SK-N-SH (cell line): ENCODE measurements at regions not wholly inside any gene's neighbourhood (a gene's known extent, or its start where the extent isn't known, plus 50 kb on each side); places are given as distances from the start of the nearest gene placed in this dataset.
A peak's percentile ranks its signal among the peaks of the same experiment; 100 is the strongest.
"Not testable (repeated sequence)": the region's sequence is repeated elsewhere in the genome, so short reads cannot be mapped to it uniquely, and the experiment has no call there.

ENCODE experiments used
- CTCF ChIA-PET: fragments of 300-600, 350-600 bp; formaldehyde crosslinking; extraction: SDS; loops from one replicate; lab custom pipeline; 2021; lab: Yijun Ruan, JAX
- POLR2A ChIA-PET: fragments of 350-600 bp; sonication (Branson Sonifier 250); formaldehyde crosslinking; extraction: SDS; loops from one replicate; lab custom pipeline; 2020; ENCODE audit warnings: antibody characterized with exemption, inconsistent platforms; lab: Yijun Ruan, JAX
- DNase-seq: peaks from one replicate; pipeline ENCODE4 v3.0.0; 2012
- H2AFZ ChIP-seq: fragments of 200-600 bp; sonication (generic); 2 replicates; pipeline ENCODE4 v1.8.1; 2016; ENCODE audit warnings: antibody characterized with exemption, mild to moderate bottlenecking, low read depth
- H3F3A ChIP-seq: fragments of 200-600 bp; sonication (generic); replicated peaks from 2 replicates; pipeline ENCODE3; 2016; ENCODE audit warnings: antibody characterized with exemption, mild to moderate bottlenecking; ENCODE audit not compliant: insufficient read depth
- H3K27ac ChIP-seq, 2 experiments: fragments of 200-500 bp in 1 of 2; fragments of 200-600 bp in 1 of 2; sonication (Bioruptor generic) in 1 of 2; sonication (generic), shearing (Covaris generic) in 1 of 2; 2 replicates each; pipeline versions ENCODE4 v1.5.1 to v1.6.1; 2014 to 2016; ENCODE audit warnings: low read depth in 2 of 2, inconsistent platforms in 1 of 2, low read length in 1 of 2, mild to moderate bottlenecking in 1 of 2, mixed read lengths in 1 of 2
- H3K27me3 ChIP-seq: fragments of 200-600 bp; sonication (generic), shearing (Covaris generic); 2 replicates; pipeline ENCODE4 v1.6.1; 2016; ENCODE audit warnings: mixed run types; ENCODE audit not compliant: insufficient read depth
- H3K36me3 ChIP-seq, 2 experiments: fragments of 200-500 bp in 1 of 2; fragments of 200-600 bp in 1 of 2; sonication (Bioruptor generic) in 1 of 2; sonication (generic) in 1 of 2; replicated peaks in 1 of 2; 2 replicates each; pipeline versions ENCODE3 to v1.5.1; 2014 to 2016; ENCODE audit warnings: low read length in 1 of 2, mild to moderate bottlenecking in 1 of 2; ENCODE audit not compliant: insufficient read depth in 2 of 2, control insufficient read depth in 1 of 2
- H3K4me1 ChIP-seq, 2 experiments: fragments of 200-500 bp in 1 of 2; fragments of 200-600 bp in 1 of 2; sonication (Bioruptor generic) in 1 of 2; sonication (generic), shearing (Covaris generic) in 1 of 2; 2 replicates each; pipeline versions ENCODE4 v1.5.1 to v1.6.1; 2014 to 2016; ENCODE audit warnings: low read depth in 1 of 2, low read length in 1 of 2, mixed run types in 1 of 2; ENCODE audit not compliant: insufficient read depth in 2 of 2, control insufficient read depth in 1 of 2
- H3K4me2 ChIP-seq: fragments of 200-600 bp; sonication (generic), shearing (Covaris generic); 2 replicates; pipeline ENCODE4 v1.6.1; 2017; ENCODE audit warnings: mixed run types
- H3K4me3 ChIP-seq, 2 experiments: fragments of 200-500 bp in 1 of 2; fragments of 200-600 bp in 1 of 2; sonication (Bioruptor generic) in 1 of 2; sonication (generic), shearing (Covaris generic) in 1 of 2; 2 replicates each; pipeline versions ENCODE4 v1.5.1 to v1.8.1; 2014 to 2016; ENCODE audit warnings: low read depth in 2 of 2, inconsistent platforms in 1 of 2, low read length in 1 of 2, mild to moderate bottlenecking in 1 of 2, mixed read lengths in 1 of 2, moderate library complexity in 1 of 2
- H3K79me2 ChIP-seq: fragments of 200-600 bp; sonication (generic); 2 replicates; pipeline ENCODE4 v1.8.1; 2017; ENCODE audit warnings: mild to moderate bottlenecking; ENCODE audit not compliant: insufficient read depth
- H3K9ac ChIP-seq: fragments of 200-600 bp; sonication (generic); 2 replicates; pipeline ENCODE4 v1.6.1; 2017; ENCODE audit warnings: mixed run types
- H3K9me2 ChIP-seq: fragments of 200-600 bp; sonication (generic); 2 replicates; pipeline ENCODE4 v1.6.1; 2017; ENCODE audit warnings: mixed run types
- H3K9me3 ChIP-seq: fragments of 200-600 bp; sonication (generic); 2 replicates; pipeline ENCODE4 v1.6.1; 2017; ENCODE audit warnings: mixed run types, mild to moderate bottlenecking, moderate library complexity
- H4K20me1 ChIP-seq: fragments of 200-600 bp; sonication (generic); 2 replicates; pipeline ENCODE4 v1.6.1; 2017; ENCODE audit warnings: mild to moderate bottlenecking, mixed run types; ENCODE audit not compliant: insufficient read depth
- NRF1 ChIP-seq: IDR thresholded peaks from 2 replicates; pipeline ENCODE4 v1.6.1; 2012; ENCODE audit warnings: low read depth, mild to moderate bottlenecking, low read length
- WGBS: methylation state at CpG from one replicate; pipeline ENCODE4 v1.1.6; 2017; ENCODE audit warnings: low lambda C conversion rate; 5-methylcytosine and 5-hydroxymethylcytosine counted together

DNA sequence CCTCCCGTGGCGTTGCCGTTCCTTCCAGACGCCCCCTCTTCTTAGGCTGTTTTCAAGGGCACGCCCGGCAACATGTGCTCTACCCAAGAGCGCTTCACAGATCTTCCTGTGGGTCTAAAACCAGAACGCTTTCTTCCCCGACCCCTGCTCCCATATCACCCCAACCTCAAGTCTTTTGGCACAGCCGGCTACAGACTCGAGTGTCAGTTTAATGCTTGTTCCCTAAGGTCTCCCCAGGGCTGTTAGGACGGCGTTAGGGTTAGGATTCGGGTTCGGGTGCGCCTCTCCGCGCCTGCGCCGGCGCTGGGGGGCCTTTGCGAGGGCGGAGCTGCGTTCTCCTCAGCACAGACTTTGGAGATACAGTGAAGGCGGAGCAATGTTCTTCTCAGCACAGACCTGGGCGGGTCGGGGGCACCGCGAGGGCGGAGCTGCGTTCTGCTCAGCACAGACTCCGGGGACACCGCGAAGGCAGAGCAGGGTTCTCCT is 274.7 kb downstream of the CCDC74A start:
- CTCF ChIA-PET, result interaction anchor here (0.6 to 2.9 kb wide), 14 partner anchors 20 to 1487 kb away, joined by 3 to 44 read pairs (median 3); no protein-coding TSS in a partner anchor
- Histone ChIP-seq H2AFZ (peak overlapping the region; percentile 85), H3K4me2 (peak overlapping the region; percentile 99), H3K4me3 (peak overlapping the region; percentile 50 to 69)
- not testable (repeated sequence) for H4K20me1 ChIP-seq, H3K9me3 ChIP-seq, H3K27me3 ChIP-seq, H3K79me2 ChIP-seq, H3K27ac ChIP-seq, H3K36me3 ChIP-seq, H3K4me1 ChIP-seq, H3F3A ChIP-seq, H3K9me2 ChIP-seq, H3K9ac ChIP-seq
- WGBS, result 0% methylated on average over 28 of the region's 34 CpGs
- POLR2A ChIA-PET, result interaction anchor here (1.2 kb wide), 1 partner anchor 120 kb away, joined by 4 read pairs; no protein-coding TSS in a partner anchor
- DNase-seq, result peak; percentile 45
- peak; percentile 56 for TF ChIP-seq NRF1

- H3K27ac ChIP-seq, H3K9ac ChIP-seq, H3K27me3 ChIP-seq, H2AFZ ChIP-seq, H4K20me1 ChIP-seq, H3K9me2 ChIP-seq, H3K9me3 ChIP-seq, H3K4me3 ChIP-seq, POLR2A ChIA-PET, H3K36me3 ChIP-seq, DNase-seq, H3K79me2 ChIP-seq, H3K4me1 ChIP-seq, H3F3A ChIP-seq, H3K4me2 ChIP-seq: not testable (repeated sequence)
- 43% methylated on average over 5 of the region's 5 CpGs for WGBS
- CTCF ChIA-PET, result interaction anchor here (0.7 to 2.9 kb wide), 3 partner anchors 97 to 130 kb away, joined by 3 to 44 read pairs (median 19); no protein-coding TSS in a partner anchor
Observed at GRCh38 chr2:131803237-131803636, 275.5 kb downstream of the CCDC74A start.

DNA sequence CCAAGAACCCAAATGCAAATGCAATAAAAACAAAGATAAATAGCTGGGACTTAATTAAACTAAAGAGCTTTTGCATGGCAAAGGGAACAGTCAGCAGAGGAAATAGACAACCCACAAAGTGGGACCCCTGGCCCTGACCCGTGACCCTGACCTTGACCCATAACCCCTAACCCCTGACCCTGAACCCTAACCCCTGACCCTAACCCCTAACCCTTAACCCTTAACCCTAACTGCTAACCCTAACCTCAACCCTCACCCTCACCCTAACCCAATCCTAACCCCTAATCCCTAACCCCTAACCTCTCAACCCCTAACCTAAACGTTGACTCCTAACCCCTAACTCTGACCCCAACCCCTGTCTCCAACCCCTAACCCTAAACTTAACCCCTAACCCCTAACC is 284.9 kb downstream of the CCDC74A start:
- POLR2A ChIA-PET, H3K27ac ChIP-seq, H3K79me2 ChIP-seq, H3K9me3 ChIP-seq, H4K20me1 ChIP-seq, H3F3A ChIP-seq, H3K9ac ChIP-seq, CTCF ChIA-PET, H3K9me2 ChIP-seq, H3K4me1 ChIP-seq, H2AFZ ChIP-seq, H3K4me2 ChIP-seq, DNase-seq, H3K36me3 ChIP-seq, H3K4me3 ChIP-seq, H3K27me3 ChIP-seq: not testable (repeated sequence)
- WGBS, result 4% methylated on average over 2 of the region's 2 CpGs

DNA sequence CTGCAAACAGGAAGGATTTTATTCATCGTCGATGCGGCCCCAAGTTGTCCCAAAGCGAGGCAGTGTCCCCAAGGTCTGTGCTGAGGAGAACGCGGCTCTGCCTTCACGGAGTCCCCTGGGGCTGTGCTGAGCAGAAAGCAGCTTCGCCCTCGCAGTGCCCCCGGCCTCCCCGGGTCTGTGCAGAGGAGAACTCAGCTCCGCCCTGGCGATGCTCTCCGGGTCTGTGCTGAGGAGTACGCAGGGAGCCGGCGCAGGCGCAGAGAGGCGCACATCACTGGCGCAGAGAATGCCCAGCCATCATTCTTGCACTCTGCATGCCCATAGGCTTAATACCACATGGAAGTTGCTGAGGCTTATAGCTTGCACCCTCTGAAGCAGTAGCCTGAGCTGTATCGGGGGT is 285.7 kb downstream of the CCDC74A start:
- H3K9me3 ChIP-seq, H2AFZ ChIP-seq, H3K36me3 ChIP-seq, H3K9me2 ChIP-seq, POLR2A ChIA-PET, H3F3A ChIP-seq, H3K27ac ChIP-seq, H3K27me3 ChIP-seq, H3K4me3 ChIP-seq, H3K4me1 ChIP-seq, DNase-seq, H3K79me2 ChIP-seq, CTCF ChIA-PET, H3K4me2 ChIP-seq, H4K20me1 ChIP-seq, H3K9ac ChIP-seq: not testable (repeated sequence)
- WGBS, result 36% methylated on average over 3 of the region's 21 CpGs

DNA sequence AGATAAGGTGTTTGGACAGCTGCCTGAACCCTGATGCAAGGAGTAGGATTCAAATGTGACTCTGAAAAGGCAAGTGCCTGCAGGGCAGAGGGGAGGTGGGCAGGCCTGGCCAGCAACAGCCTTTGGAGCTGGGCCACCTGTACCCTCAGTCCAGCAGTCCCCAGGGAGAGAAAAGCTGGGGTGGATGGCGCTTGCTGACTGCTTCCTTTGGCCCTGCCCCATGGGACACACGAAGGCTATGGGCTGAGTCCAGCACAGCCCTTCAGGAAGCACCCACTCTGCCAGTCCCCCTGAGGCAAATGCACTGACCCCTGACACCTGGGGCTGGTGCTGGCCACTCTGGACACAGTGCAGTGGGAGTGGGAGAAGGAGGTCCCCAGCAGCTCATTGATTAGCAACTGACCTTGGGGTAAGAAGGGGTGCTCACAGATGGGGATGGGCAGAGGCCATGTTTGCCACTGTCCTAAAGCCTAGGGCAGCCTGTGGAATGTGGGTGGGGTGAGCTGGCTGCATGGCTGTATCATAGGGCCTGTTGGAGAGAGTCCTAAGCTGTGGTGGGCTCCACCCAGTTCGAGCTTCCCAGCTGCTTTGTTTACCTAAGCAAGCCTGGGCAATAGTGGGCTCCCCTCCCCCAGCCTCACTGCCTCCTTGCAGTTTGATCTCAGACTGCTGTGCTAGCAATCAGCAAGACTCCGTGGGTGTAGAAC is 290.7 kb downstream of the CCDC74A start:
- H3K9me3 ChIP-seq, H4K20me1 ChIP-seq, H2AFZ ChIP-seq, CTCF ChIA-PET, H3K4me1 ChIP-seq, H3K27ac ChIP-seq, H3K79me2 ChIP-seq, H3K9me2 ChIP-seq, H3K9ac ChIP-seq, H3K4me3 ChIP-seq, H3K4me2 ChIP-seq, DNase-seq, H3F3A ChIP-seq, H3K27me3 ChIP-seq, POLR2A ChIA-PET, H3K36me3 ChIP-seq: not testable (repeated sequence)
- 43% methylated on average over 1 of the region's 4 CpGs for WGBS

- H4K20me1 ChIP-seq, H3K36me3 ChIP-seq, H3K27ac ChIP-seq, H3K9me3 ChIP-seq, H3K9me2 ChIP-seq, H3K4me2 ChIP-seq, H3K27me3 ChIP-seq, H3K79me2 ChIP-seq, H2AFZ ChIP-seq, DNase-seq, POLR2A ChIA-PET, H3K4me1 ChIP-seq, H3K9ac ChIP-seq, H3K4me3 ChIP-seq, H3F3A ChIP-seq: not testable (repeated sequence)
- WGBS, result no CpG with 5 or more reads among the region's 3 CpGs
- CTCF ChIA-PET, result interaction anchor here (1.0 kb wide), 1 partner anchor 21 kb away, joined by 4 read pairs; no protein-coding TSS in a partner anchor
Observed at GRCh38 chr2:131822237-131822721, 294.6 kb downstream of the CCDC74A start.
